Astrocyte of the cerebellum (primary cell): ENCODE measurements at regions not wholly inside any gene's neighbourhood (a gene's known extent, or its start where the extent isn't known, plus 50 kb on each side); places are given as distances from the start of the nearest gene placed in this dataset.

Experiments used
- DNase-seq: peaks from one replicate; pipeline ENCODE4 v3.0.0-alpha.2; 2011; ENCODE audit warnings: low read depth
- H3K4me3 ChIP-seq: 2 replicates; pipeline ENCODE4 v1.5.1; 2011; ENCODE audit warnings: mild to moderate bottlenecking, low read depth, low read length, moderate library complexity
- CTCF ChIP-seq: IDR thresholded peaks from 2 replicates; pipeline ENCODE4 v1.5.1; 2012; ENCODE audit warnings: low read length, low read depth, moderate library complexity, mild to moderate bottlenecking; ENCODE audit errors: missing control alignments
- in situ Hi-C: cut with HindIII; loops from 2 replicates; pipeline ENCODE4 v1.10.0; 2017; ENCODE audit warnings: low sequenced_read_pairs

GRCh38 chr5:56306433-56307150 is 73.5 kb upstream of the ANKRD55 start:
- in situ Hi-C loops: no loop called here
- no peak for DNase-seq
- H3K4me3 ChIP-seq: no peak overlapping the region
- no peak for TF ChIP-seq CTCF

- no peak overlapping the region for H3K4me3 ChIP-seq
- in situ Hi-C loops: no loop called here
- no peak for TF ChIP-seq CTCF
- DNase-seq: no peak
Observed at GRCh38 chr5:56305001-56305950, 72.1 kb upstream of the ANKRD55 start.

- in situ Hi-C loops: no loop called here
- no peak for DNase-seq
- no peak for TF ChIP-seq CTCF
Observed at GRCh38 chr5:56303511-56303910, 70.4 kb upstream of the ANKRD55 start.

GRCh38 chr5:56302027-56302426 is 68.9 kb upstream of the ANKRD55 start:
- in situ Hi-C loops: no loop called here
- DNase-seq: peak; percentile 33
- no peak overlapping the region for H3K4me3 ChIP-seq
- no peak for TF ChIP-seq CTCF

More at GRCh38 chr5:56303511-56303910, 70.4 kb upstream of the ANKRD55 start:
- H3K4me3 ChIP-seq: no peak overlapping the region

- no peak for TF ChIP-seq CTCF
- H3K4me3 ChIP-seq: no peak overlapping the region
- no peak for DNase-seq
- in situ Hi-C loops: no loop called here
Observed at GRCh38 chr5:56301069-56301468, 67.9 kb upstream of the ANKRD55 start.

GRCh38 chr5:56299212-56299611 is 66.1 kb upstream of the ANKRD55 start:
- H3K4me3 ChIP-seq: no peak overlapping the region
- no peak for DNase-seq
- in situ Hi-C loops: no loop called here
- TF ChIP-seq CTCF: no peak
